HEK293T (cell line): ENCODE measurements at regions not wholly inside any gene's neighbourhood (a gene's known extent, or its start where the extent isn't known, plus 50 kb on each side); places are given as distances from the start of the nearest gene placed in this dataset.

Experiments
- ARNT ChIP-seq: fragments of 450-650 bp; IDR thresholded peaks from 2 replicates; pipeline ENCODE4 v1.6.1; 2017; ENCODE audit warnings: mild to moderate bottlenecking
- BHLHE40 ChIP-seq: fragments of 450-650 bp; IDR thresholded peaks from 2 replicates; pipeline ENCODE4 v1.6.1; 2016; ENCODE audit warnings: mild to moderate bottlenecking, moderate library complexity, borderline replicate concordance
- CTBP1 ChIP-seq: fragments of 450-650 bp; IDR thresholded peaks from 2 replicates; pipeline ENCODE4 v1.6.1; 2016; ENCODE audit warnings: borderline replicate concordance
- FOXA1 ChIP-seq: fragments of 450-650 bp; IDR thresholded peaks from 2 replicates; pipeline ENCODE4 v1.6.1; 2016; ENCODE audit warnings: mild to moderate bottlenecking
- FOXK2 ChIP-seq: fragments of 450-650 bp; IDR thresholded peaks from 2 replicates; pipeline ENCODE4 v1.6.1; 2016; ENCODE audit warnings: mild to moderate bottlenecking
- FOXM1 ChIP-seq: fragments of 450-650 bp; IDR thresholded peaks from 2 replicates; pipeline ENCODE4 v1.6.1; 2017; ENCODE audit warnings: mild to moderate bottlenecking, borderline replicate concordance
- HDGF ChIP-seq: fragments of 450-650 bp; IDR thresholded peaks from 2 replicates; pipeline ENCODE4 v1.6.1; 2017; ENCODE audit warnings: antibody characterized with exemption, borderline replicate concordance
- SP1 ChIP-seq: fragments of 450-650 bp; IDR thresholded peaks from 2 replicates; pipeline ENCODE4 v1.6.1; 2017
- SUZ12 ChIP-seq: fragments of 450-650 bp; IDR thresholded peaks from 2 replicates; pipeline ENCODE4 v1.6.1; 2016; ENCODE audit warnings: mild to moderate bottlenecking
- ZNF384 ChIP-seq: fragments of 450-650 bp; IDR thresholded peaks from 2 replicates; pipeline ENCODE4 v1.6.1; 2016

- TF ChIP-seq SP1 = no peak
- TF ChIP-seq HDGF = no peak
- TF ChIP-seq FOXA1 = no peak
- TF ChIP-seq CTBP1 = no peak
- no peak for TF ChIP-seq ZNF384
- no peak for TF ChIP-seq FOXM1
- TF ChIP-seq BHLHE40 = no peak
- TF ChIP-seq ARNT = no peak
- TF ChIP-seq SUZ12 = no peak
- no peak for TF ChIP-seq FOXK2
These were observed 309.3 kb upstream of the CHORDC1 start for GRCh38 chr11:90532125-90532524.
